Keratinocyte (primary cell): ENCODE measurements at regions not wholly inside any gene's neighbourhood (a gene's known extent, or its start where the extent isn't known, plus 50 kb on each side); places are given as distances from the start of the nearest gene placed in this dataset.

Source experiments
- DNase-seq: peaks from one replicate; pipeline ENCODE4 v3.0.0-alpha.2; 2011; ENCODE audit warnings: low read depth, missing footprints, low spot score
- FAIRE-seq: peaks from 2 replicates; lab custom pipeline; 2011; peaks lifted over from hg19 to GRCh38; lab: Jason Lieb, UNC
- H2AFZ ChIP-seq: 2 replicates; pipeline ENCODE4 v1.6.0; 2012; ENCODE audit warnings: low read length, control low read depth, inconsistent platforms; ENCODE audit not compliant: control insufficient read depth
- H3K27ac ChIP-seq: 2 replicates; pipeline ENCODE4 v1.5.1; 2011; ENCODE audit warnings: low read length; ENCODE audit not compliant: control insufficient read depth, insufficient read depth
- H3K27me3 ChIP-seq: 3 replicates; pipeline ENCODE4 v1.6.0; 2011; ENCODE audit warnings: low read length; ENCODE audit not compliant: control insufficient read depth, insufficient read depth; ENCODE audit errors: extremely low read depth
- H3K36me3 ChIP-seq, 2 experiments: 2 replicates in 1 of 2; 3 replicates in 1 of 2; pipeline ENCODE4 v1.5.1; 2011; ENCODE audit warnings: low read length in 2 of 2, mild to moderate bottlenecking in 1 of 2; ENCODE audit not compliant: control insufficient read depth in 2 of 2, insufficient read depth in 2 of 2; ENCODE audit errors: extremely low read depth in 1 of 2
- H3K4me1 ChIP-seq: 3 replicates; pipeline ENCODE4 v1.5.1; 2011; ENCODE audit warnings: low read length; ENCODE audit not compliant: control insufficient read depth, insufficient read depth; ENCODE audit errors: extremely low read depth
- H3K4me2 ChIP-seq: 3 replicates; pipeline ENCODE4 v1.6.0; 2011; ENCODE audit warnings: low read depth, low read length; ENCODE audit not compliant: control insufficient read depth, insufficient read depth; ENCODE audit errors: extremely low read depth
- H3K4me3 ChIP-seq, 3 experiments: fragments of 200-600 bp in 1 of 3; sonication (generic) in 1 of 3; 2 replicates in 2 of 3; 3 replicates in 1 of 3; pipeline ENCODE4 v1.5.1; 2011 to 2016; ENCODE audit warnings: low read length in 3 of 3, mild to moderate bottlenecking in 3 of 3, control low read depth in 2 of 3, inconsistent platforms in 1 of 3, low read depth in 1 of 3, mixed read lengths in 1 of 3, mixed run types in 1 of 3, moderate library complexity in 1 of 3; ENCODE audit not compliant: control insufficient read depth in 2 of 3, insufficient read depth in 2 of 3; ENCODE audit errors: extremely low read depth in 1 of 3
- H3K79me2 ChIP-seq: 2 replicates; pipeline ENCODE4 v1.6.0; 2012; ENCODE audit warnings: low read length; ENCODE audit not compliant: control insufficient read depth, insufficient read depth
- H3K9ac ChIP-seq: 3 replicates; pipeline ENCODE4 v1.6.0; 2011; ENCODE audit warnings: low read length; ENCODE audit not compliant: control insufficient read depth, insufficient read depth; ENCODE audit errors: extremely low read depth
- H3K9me1 ChIP-seq: 3 replicates; pipeline ENCODE4 v1.6.0; 2011; ENCODE audit warnings: low read length; ENCODE audit not compliant: control insufficient read depth, insufficient read depth; ENCODE audit errors: extremely low read depth
- H3K9me3 ChIP-seq: 2 replicates; pipeline ENCODE4 v1.5.1; 2012; ENCODE audit warnings: low read depth, low read length; ENCODE audit not compliant: control insufficient read depth
- H4K20me1 ChIP-seq: 3 replicates; pipeline ENCODE4 v1.6.0; 2011; ENCODE audit warnings: low read length; ENCODE audit not compliant: control insufficient read depth, insufficient read depth; ENCODE audit errors: extremely low read depth
- CTCF ChIP-seq, 3 experiments: IDR thresholded peaks in 1 of 3; conservative IDR thresholded peaks in 1 of 3; optimal IDR thresholded peaks in 1 of 3; 2 replicates in 2 of 3; 3 replicates in 1 of 3; pipeline versions ENCODE3 to v1.5.1; 2011; ENCODE audit warnings: low read length in 3 of 3, mild to moderate bottlenecking in 3 of 3, moderate library complexity in 2 of 3, control low read depth in 1 of 3, inconsistent platforms in 1 of 3; ENCODE audit not compliant: insufficient read depth in 2 of 3; ENCODE audit errors: extremely low read depth in 1 of 3
- EZH2 ChIP-seq: IDR thresholded peaks from one replicate; pipeline ENCODE4 v1.6.1; 2012; ENCODE audit warnings: inconsistent platforms, mild to moderate bottlenecking, low read length, moderate library complexity
- dilution Hi-C: fragments of 300-500 bp; cut with MboI; formaldehyde crosslinking; loops from one replicate; pipeline ENCODE4 v1.7.0; 2020; ENCODE audit warnings: low sequenced_read_pairs; ENCODE audit not compliant: extremely low pct_ligation_motif_present

GRCh38 chr9:86771420-86771819 is 175.9 kb downstream of the GAS1 start:
- Histone ChIP-seq H3K27ac (no peak overlapping the region), H3K4me2 (no peak overlapping the region), H3K4me1 (peaks cover 11% of the 10 kb centered on the region), H3K9me3 (no peaks in the 10 kb centered on the region), H3K4me3 (no peak overlapping the region), H3K79me2 (no peaks in the 10 kb centered on the region), H3K9me1 (peaks cover 2% of the 10 kb centered on the region), H3K27me3 (no peaks in the 10 kb centered on the region), H4K20me1 (no peaks in the 10 kb centered on the region), H3K9ac (no peak overlapping the region), H3K36me3 (no peaks in the 10 kb centered on the region), H2AFZ (no peak overlapping the region)
- dilution Hi-C loops, result no loop called here
- DNase-seq (no peak), FAIRE-seq (no peak)
- TF ChIP-seq EZH2 (no peak), CTCF (optimal IDR thresholded peaks at IDR 0.05 in 1 of 3, IDR thresholded peaks at IDR 0.05 in 1 of 3, conservative IDR thresholded peaks at IDR 0.05 in 1 of 3; ENCODE audit: extremely low read depth in 1 of 3, insufficient read depth in 2 of 3, low read length in 3 of 3) (no peak)

GRCh38 chr9:86768709-86769108 is 178.6 kb downstream of the GAS1 start:
- H3K4me2 ChIP-seq, result no peak overlapping the region
- dilution Hi-C loops, result no loop called here
- H3K27ac ChIP-seq, result no peak overlapping the region

More at GRCh38 chr9:86768709-86769108, 178.6 kb downstream of the GAS1 start:
- Histone ChIP-seq H3K27me3 (no peaks in the 10 kb centered on the region), H3K9me3 (no peaks in the 10 kb centered on the region), H2AFZ (no peak overlapping the region), H4K20me1 (no peaks in the 10 kb centered on the region), H3K4me1 (peaks cover 21% of the 10 kb centered on the region), H3K9ac (no peak overlapping the region), H3K9me1 (peaks cover 2% of the 10 kb centered on the region), H3K79me2 (no peaks in the 10 kb centered on the region), H3K4me3 (no peak overlapping the region), H3K36me3 (no peaks in the 10 kb centered on the region)
- DNase-seq (no peak), FAIRE-seq (no peak)
- TF ChIP-seq CTCF (optimal IDR thresholded peaks at IDR 0.05 in 1 of 3, IDR thresholded peaks at IDR 0.05 in 1 of 3, conservative IDR thresholded peaks at IDR 0.05 in 1 of 3; ENCODE audit: extremely low read depth in 1 of 3, insufficient read depth in 2 of 3, low read length in 3 of 3) (no peak), EZH2 (no peak)
